ENCODE measurements at regions not wholly inside any gene's neighbourhood (a gene's known extent, or its start where the extent isn't known, plus 50 kb on each side); places are given as distances from the start of the nearest gene placed in this dataset.

DNA sequence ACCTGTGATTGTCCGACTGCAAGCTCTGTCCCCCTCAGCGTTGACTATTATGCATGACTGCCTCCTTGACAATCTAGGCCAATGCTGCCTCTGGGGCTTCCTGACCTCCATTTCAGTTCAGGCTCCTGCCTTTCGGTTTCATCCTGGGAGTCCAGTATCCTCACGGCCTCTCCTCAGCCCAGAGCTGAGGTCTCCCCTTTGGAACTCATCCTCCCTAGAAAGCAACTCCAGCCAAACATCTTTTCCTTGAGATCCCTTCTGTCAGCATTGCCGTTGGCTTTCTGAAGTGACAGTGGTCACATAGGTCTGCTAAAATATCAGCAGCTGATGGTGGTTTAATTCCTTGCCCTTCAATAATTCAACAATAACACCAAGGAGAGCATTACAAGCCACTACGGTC, 519.1 kb upstream of the NBEA start:
- Histone ChIP-seq H3K9ac (ENCODE audit: low read length) (no peak overlapping the region), H3K9me2 (ENCODE audit: insufficient read depth) (no peaks in the 10 kb centered on the region), H3K27me3 (ENCODE audit: insufficient read depth, low read length) (no peaks in the 10 kb centered on the region), H3K4me3 (replicated peaks in 1 of 2; ENCODE audit: low read depth in 1 of 2, low read length in 2 of 2) (no peak overlapping the region), H2AFZ (ENCODE audit: low read depth, low read length, poor library complexity, severe bottlenecking) (no peak overlapping the region), H3K4me2 (ENCODE audit: low read length) (no peak overlapping the region), H3K79me2 (ENCODE audit: insufficient read depth, low read length) (no peaks in the 10 kb centered on the region), H3K4me1 (ENCODE audit: control insufficient read depth in 1 of 2, insufficient read depth in 2 of 2, low read length in 2 of 2) (no peaks in the 10 kb centered on the region), H3K36me3 (ENCODE audit: control insufficient read depth in 1 of 2, insufficient read depth in 2 of 2, low read length in 2 of 2) (no peaks in the 10 kb centered on the region), H4K20me1 (ENCODE audit: insufficient read depth) (no peaks in the 10 kb centered on the region), H3K27ac (ENCODE audit: low read depth, low read length) (no peak overlapping the region), H3K9me3 (ENCODE audit: control insufficient read depth in 1 of 2, insufficient read depth in 1 of 2, low read depth in 1 of 2, low read length in 2 of 2) (no peaks in the 10 kb centered on the region)
- DNase-seq (ENCODE audit: low read depth, low spot score) (no peak), ATAC-seq (no peak)
- ChIA-PET RAD21 (ENCODE audit: low non-redundant PET in 1 of 2, low total read pairs in 2 of 2, uncharacterized antibody in 2 of 2, unreplicated experiment in 2 of 2) (no interaction called here), POLR2A (no interaction called here), CTCF (no interaction called here)
- TF ChIP-seq SIN3A (IDR thresholded peaks at IDR 0.05; ENCODE audit: low read depth) (no peak), RAD21 (IDR thresholded peaks at IDR 0.05; ENCODE audit: low read depth) (no peak), CBX3 (IDR thresholded peaks at IDR 0.05; ENCODE audit: low read depth) (no peak), TCF7L2 (IDR thresholded peaks at IDR 0.05; ENCODE audit: borderline replicate concordance, extremely low read depth, insufficient read depth, insufficient read length) (no peak), CEBPB (IDR thresholded peaks at IDR 0.05; ENCODE audit: low read depth) (no peak), EZH2phosphoT487 (IDR thresholded peaks at IDR 0.05; ENCODE audit: borderline replicate concordance) (no peak)
- TF ChIP-seq, protein P1, sequence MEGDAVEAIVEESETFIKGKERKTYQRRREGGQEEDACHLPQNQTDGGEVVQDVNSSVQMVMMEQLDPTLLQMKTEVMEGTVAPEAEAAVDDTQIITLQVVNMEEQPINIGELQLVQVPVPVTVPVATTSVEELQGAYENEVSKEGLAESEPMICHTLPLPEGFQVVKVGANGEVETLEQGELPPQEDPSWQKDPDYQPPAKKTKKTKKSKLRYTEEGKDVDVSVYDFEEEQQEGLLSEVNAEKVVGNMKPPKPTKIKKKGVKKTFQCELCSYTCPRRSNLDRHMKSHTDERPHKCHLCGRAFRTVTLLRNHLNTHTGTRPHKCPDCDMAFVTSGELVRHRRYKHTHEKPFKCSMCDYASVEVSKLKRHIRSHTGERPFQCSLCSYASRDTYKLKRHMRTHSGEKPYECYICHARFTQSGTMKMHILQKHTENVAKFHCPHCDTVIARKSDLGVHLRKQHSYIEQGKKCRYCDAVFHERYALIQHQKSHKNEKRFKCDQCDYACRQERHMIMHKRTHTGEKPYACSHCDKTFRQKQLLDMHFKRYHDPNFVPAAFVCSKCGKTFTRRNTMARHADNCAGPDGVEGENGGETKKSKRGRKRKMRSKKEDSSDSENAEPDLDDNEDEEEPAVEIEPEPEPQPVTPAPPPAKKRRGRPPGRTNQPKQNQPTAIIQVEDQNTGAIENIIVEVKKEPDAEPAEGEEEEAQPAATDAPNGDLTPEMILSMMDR (IDR thresholded peaks at IDR 0.05 in 2 of 3, conservative IDR thresholded peaks at IDR 0.05 in 1 of 3; ENCODE audit: borderline replicate concordance in 1 of 3, insufficient read depth in 1 of 3, low read depth in 2 of 3, low read length in 2 of 3) = no peak
- TF ChIP-seq, protein P2, sequence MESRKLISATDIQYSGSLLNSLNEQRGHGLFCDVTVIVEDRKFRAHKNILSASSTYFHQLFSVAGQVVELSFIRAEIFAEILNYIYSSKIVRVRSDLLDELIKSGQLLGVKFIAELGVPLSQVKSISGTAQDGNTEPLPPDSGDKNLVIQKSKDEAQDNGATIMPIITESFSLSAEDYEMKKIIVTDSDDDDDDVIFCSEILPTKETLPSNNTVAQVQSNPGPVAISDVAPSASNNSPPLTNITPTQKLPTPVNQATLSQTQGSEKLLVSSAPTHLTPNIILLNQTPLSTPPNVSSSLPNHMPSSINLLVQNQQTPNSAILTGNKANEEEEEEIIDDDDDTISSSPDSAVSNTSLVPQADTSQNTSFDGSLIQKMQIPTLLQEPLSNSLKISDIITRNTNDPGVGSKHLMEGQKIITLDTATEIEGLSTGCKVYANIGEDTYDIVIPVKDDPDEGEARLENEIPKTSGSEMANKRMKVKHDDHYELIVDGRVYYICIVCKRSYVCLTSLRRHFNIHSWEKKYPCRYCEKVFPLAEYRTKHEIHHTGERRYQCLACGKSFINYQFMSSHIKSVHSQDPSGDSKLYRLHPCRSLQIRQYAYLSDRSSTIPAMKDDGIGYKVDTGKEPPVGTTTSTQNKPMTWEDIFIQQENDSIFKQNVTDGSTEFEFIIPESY (IDR thresholded peaks at IDR 0.05; ENCODE audit: extremely low read depth, insufficient replicate concordance, low read length) = no peak
- no TSS peak for BruUV-seq (replicated peaks)
- intact Hi-C loops (cut with micrococcal nuclease) = no loop called here
